K562 (cell line): ENCODE measurements at regions not wholly inside any gene's neighbourhood (a gene's known extent, or its start where the extent isn't known, plus 50 kb on each side); places are given as distances from the start of the nearest gene placed in this dataset.

Source experiments
- ATAC-seq: fragments of 200-7000 bp; cut with Tn5 transposase; 3 replicates; pipeline ENCODE4 v1.9.1; 2020; ENCODE audit warnings: moderate library complexity
- BruUV-seq: library from RNA; stranded (reverse); fragments of 400-500 nt; replicated peaks from 2 replicates; lab custom pipeline; 2021; lab: Mats Ljungman, UMichigan
- CTCF ChIA-PET: fragments of 300-600 bp; formaldehyde crosslinking; extraction: SDS; loops from one replicate; lab custom pipeline; 2021; ENCODE audit warnings: low intra/inter-chr PET ratio; lab: Yijun Ruan, JAX
- POLR2A ChIA-PET: fragments of 300-600, 350-650 bp; sonication (Branson Sonifier 250); formaldehyde crosslinking; extraction: SDS; loops from one replicate; lab custom pipeline; 2021; ENCODE audit warnings: antibody characterized with exemption, inconsistent platforms; lab: Yijun Ruan, JAX
- DNase-seq, 4 experiments: peaks; one replicate each; pipeline versions ENCODE4 v3.0.0 to v3.0.0-alpha.2; 2011 to 2018; ENCODE audit warnings: low spot score in 3 of 4, mixed read lengths in 3 of 4; ENCODE audit errors: extremely low read depth in 1 of 4
- FAIRE-seq: peaks from 2 replicates; lab custom pipeline; 2011; peaks lifted over from hg19 to GRCh38; lab: Jason Lieb, UNC
- H2AFZ ChIP-seq: 2 replicates; pipeline ENCODE4 v1.6.0; 2011; ENCODE audit warnings: low read depth, low read length, control low read depth, inconsistent platforms
- H3K27ac ChIP-seq: fragments of 200-600 bp; 3 replicates; pipeline ENCODE4 v1.8.0; 2011; ENCODE audit warnings: low read depth, mild to moderate bottlenecking, control low read depth, inconsistent platforms, low read length, moderate library complexity, mixed read lengths; ENCODE audit errors: extremely low read depth
- H3K27me3 ChIP-seq, 2 experiments: fragments of 300-600 bp in 1 of 2; 2 replicates in 1 of 2; 3 replicates in 1 of 2; pipeline versions ENCODE4 v1.6.0 to v1.8.0; 2011; ENCODE audit warnings: inconsistent platforms in 2 of 2, low read length in 2 of 2, mild to moderate bottlenecking in 1 of 2, mixed read lengths in 1 of 2, moderate library complexity in 1 of 2; ENCODE audit not compliant: control insufficient read depth in 2 of 2, insufficient read depth in 2 of 2
- H3K36me3 ChIP-seq: fragments of 300-600 bp; 3 replicates; pipeline ENCODE4 v1.8.0; 2011; ENCODE audit warnings: mild to moderate bottlenecking, low read length, inconsistent platforms; ENCODE audit not compliant: control insufficient read depth, insufficient read depth
- H3K4me1 ChIP-seq, 2 experiments: fragments of 200-600 bp in 1 of 2; replicated peaks in 1 of 2; 2 replicates in 1 of 2; 3 replicates in 1 of 2; pipeline versions ENCODE4 v1.5.1 to v1.8.0; 2011; ENCODE audit warnings: inconsistent platforms in 2 of 2, low read length in 2 of 2, mild to moderate bottlenecking in 1 of 2, mixed read lengths in 1 of 2, moderate library complexity in 1 of 2; ENCODE audit not compliant: control insufficient read depth in 2 of 2, insufficient read depth in 2 of 2
- H3K4me2 ChIP-seq: 2 replicates; pipeline ENCODE4 v1.6.1; 2011; ENCODE audit warnings: low read length, control low read depth, inconsistent platforms, mixed read lengths; ENCODE audit not compliant: insufficient read depth
- H3K4me3 ChIP-seq: fragments of 200-600 bp; sonication (generic), shearing (Covaris generic); 2 replicates; pipeline ENCODE4 v1.5.1; 2016; ENCODE audit warnings: control low read depth, inconsistent platforms
- H3K79me2 ChIP-seq: fragments of 200-600 bp; 3 replicates; pipeline ENCODE4 v1.8.0; 2011; ENCODE audit warnings: low read length, inconsistent platforms; ENCODE audit not compliant: control insufficient read depth, insufficient read depth
- H3K9ac ChIP-seq, 2 experiments: 2 replicates each; pipeline versions ENCODE4 v1.6.0 to v1.6.1; 2011; ENCODE audit warnings: low read depth in 2 of 2, low read length in 2 of 2, control low read depth in 1 of 2, inconsistent platforms in 1 of 2, mild to moderate bottlenecking in 1 of 2, mixed read lengths in 1 of 2; ENCODE audit not compliant: insufficient read depth in 1 of 2
- H3K9me1 ChIP-seq: one replicate; pipeline ENCODE4 v1.6.0; 2011; ENCODE audit warnings: inconsistent platforms, mild to moderate bottlenecking, low read length, moderate library complexity; ENCODE audit not compliant: control insufficient read depth, insufficient read depth
- H3K9me3 ChIP-seq: replicated peaks from 2 replicates; pipeline ENCODE4 v1.5.1; 2011; ENCODE audit warnings: low read depth, low read length, inconsistent platforms; ENCODE audit not compliant: control insufficient read depth, insufficient read depth
- H4K20me1 ChIP-seq: replicated peaks from 2 replicates; pipeline ENCODE4 v1.6.1; 2011; ENCODE audit warnings: low read length, inconsistent platforms, mixed read lengths; ENCODE audit not compliant: control insufficient read depth, insufficient read depth
- CHD2 ChIP-seq: IDR thresholded peaks from 2 replicates; pipeline ENCODE4 v1.6.1; 2011; ENCODE audit warnings: low read depth, low read length
- ILF3 ChIP-seq: fragments of 450-650 bp; IDR thresholded peaks from 2 replicates; pipeline ENCODE4 v1.6.1; 2018; ENCODE audit warnings: antibody characterized with exemption, mild to moderate bottlenecking, moderate library complexity, borderline replicate concordance
- MCM2 ChIP-seq: fragments of 450-650 bp; IDR thresholded peaks from 2 replicates; pipeline ENCODE4 v1.6.1; 2017; ENCODE audit warnings: low read depth, mild to moderate bottlenecking
- MCM3 ChIP-seq: fragments of 450-650 bp; IDR thresholded peaks from 2 replicates; pipeline ENCODE4 v1.6.1; 2016
- MCM7 ChIP-seq, 2 experiments: fragments of 450-650 bp; IDR thresholded peaks; 2 replicates each; pipeline ENCODE4 v1.6.1; 2016 to 2018
- NUFIP1 ChIP-seq: fragments of 450-650 bp; IDR thresholded peaks from 2 replicates; pipeline ENCODE4 v1.6.1; 2018; ENCODE audit not compliant: partially characterized antibody
- SMARCA4 ChIP-seq: fragments of 450-650 bp; IDR thresholded peaks from 2 replicates; pipeline ENCODE4 v1.6.1; 2016
- SRSF3 ChIP-seq: fragments of 200-400 bp; formaldehyde crosslinking; IDR thresholded peaks from 2 replicates; pipeline ENCODE4 v1.6.1; 2016; ENCODE audit warnings: mild to moderate bottlenecking, low read length, moderate library complexity; ENCODE audit not compliant: insufficient read depth
- ZNF174 ChIP-seq: fragments of 250-450 bp; sonication (Bioruptor Pico); IDR thresholded peaks from 2 replicates; pipeline ENCODE4 v1.4.0; 2020; ENCODE audit warnings: mild to moderate bottlenecking
- WGBS: fragments of 100-300 bp; shearing (Covaris generic); methylation state at CpG from one replicate; pipeline ENCODE4 v1.1.6; 2016; ENCODE audit warnings: low coverage, mixed read lengths; ENCODE audit not compliant: insufficient coverage; ENCODE audit errors: missing lambda C conversion rate; 5-methylcytosine and 5-hydroxymethylcytosine counted together
- in situ Hi-C: fragments of 300-500 bp; cut with MboI; formaldehyde crosslinking; loops from 4 replicates; pipeline ENCODE4 v1.15.0; 2018; ENCODE audit warnings: inconsistent platforms, mixed read lengths
- intact Hi-C: fragments of 100-400 bp; cut with micrococcal nuclease; formaldehyde crosslinking; loops from 2 replicates; pipeline ENCODE4 v1.14.2; 2022
- TF ChIP-seq, protein P1 (sequence below): sonication (generic); formaldehyde crosslinking; IDR thresholded peaks from 2 replicates; pipeline ENCODE4 v1.8.0; 2023; ENCODE audit warnings: mild to moderate bottlenecking, missing genetic modification reagents

DNA sequence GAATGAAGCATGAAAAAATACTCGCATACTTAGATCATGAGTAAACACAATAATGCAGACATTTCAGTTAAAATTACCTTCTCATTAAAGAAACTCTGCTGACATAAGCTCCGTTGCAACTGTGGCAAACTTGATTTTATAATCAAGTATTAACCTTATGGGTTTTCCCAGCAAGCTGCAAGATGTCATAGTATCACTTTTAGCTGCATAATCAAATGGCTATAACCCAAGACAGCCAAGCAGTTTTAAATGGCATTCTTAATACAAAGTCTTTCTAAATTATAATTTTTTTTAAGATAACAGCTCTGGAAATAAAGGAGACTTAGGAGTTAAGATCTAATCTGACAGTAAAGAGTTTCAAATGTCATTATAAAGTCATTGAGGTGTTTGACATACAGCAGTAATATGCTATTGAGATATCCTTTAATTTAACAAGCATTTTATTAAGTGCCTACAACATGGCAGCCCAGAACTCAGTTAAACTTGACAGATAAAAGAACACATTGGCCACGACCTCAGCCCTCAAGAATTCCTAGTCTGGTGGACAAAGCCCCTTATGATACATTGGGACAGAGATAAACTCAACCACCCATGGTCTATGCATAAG, 163.1 kb upstream of the FAT3 start:
- no peak overlapping the region for H3K4me2 ChIP-seq
- ATAC-seq = no peak
- DNase-seq = no peak
- intact Hi-C loops = no loop called here
- ChIA-PET CTCF (no interaction called here), POLR2A (interaction anchor here (0.5 kb wide), 1 partner anchor 634 kb away, joined by 3 read pairs; no protein-coding TSS in a partner anchor)
- WGBS = 11% methylated on average over 3 of the region's 3 CpGs
- no peak for FAIRE-seq
- H3K9me3 ChIP-seq = no peaks in the 10 kb centered on the region
- BruUV-seq = no TSS peak
- H3K9me1 ChIP-seq = no peaks in the 10 kb centered on the region
- no peaks in the 10 kb centered on the region for H3K27me3 ChIP-seq
- H2AFZ ChIP-seq = no peak overlapping the region
- no peak overlapping the region for H3K9ac ChIP-seq
- H4K20me1 ChIP-seq = no peaks in the 10 kb centered on the region
- no peaks in the 10 kb centered on the region for H3K4me1 ChIP-seq
- H3K79me2 ChIP-seq = no peaks in the 10 kb centered on the region
- no peak overlapping the region for H3K4me3 ChIP-seq
- no peak overlapping the region for H3K27ac ChIP-seq
- no peaks in the 10 kb centered on the region for H3K36me3 ChIP-seq
- in situ Hi-C loops = no loop called here
- TF ChIP-seq ZNF174 (CRISPR knock-in tag) (no peak), CHD2 (no peak), ILF3 (no peak), NUFIP1 (no peak), MCM2 (no peak), MCM7 (IDR thresholded peaks at IDR 0.05) (no peak), SRSF3 (no peak), SMARCA4 (no peak), MCM3 (no peak)
- TF ChIP-seq, protein P1, sequence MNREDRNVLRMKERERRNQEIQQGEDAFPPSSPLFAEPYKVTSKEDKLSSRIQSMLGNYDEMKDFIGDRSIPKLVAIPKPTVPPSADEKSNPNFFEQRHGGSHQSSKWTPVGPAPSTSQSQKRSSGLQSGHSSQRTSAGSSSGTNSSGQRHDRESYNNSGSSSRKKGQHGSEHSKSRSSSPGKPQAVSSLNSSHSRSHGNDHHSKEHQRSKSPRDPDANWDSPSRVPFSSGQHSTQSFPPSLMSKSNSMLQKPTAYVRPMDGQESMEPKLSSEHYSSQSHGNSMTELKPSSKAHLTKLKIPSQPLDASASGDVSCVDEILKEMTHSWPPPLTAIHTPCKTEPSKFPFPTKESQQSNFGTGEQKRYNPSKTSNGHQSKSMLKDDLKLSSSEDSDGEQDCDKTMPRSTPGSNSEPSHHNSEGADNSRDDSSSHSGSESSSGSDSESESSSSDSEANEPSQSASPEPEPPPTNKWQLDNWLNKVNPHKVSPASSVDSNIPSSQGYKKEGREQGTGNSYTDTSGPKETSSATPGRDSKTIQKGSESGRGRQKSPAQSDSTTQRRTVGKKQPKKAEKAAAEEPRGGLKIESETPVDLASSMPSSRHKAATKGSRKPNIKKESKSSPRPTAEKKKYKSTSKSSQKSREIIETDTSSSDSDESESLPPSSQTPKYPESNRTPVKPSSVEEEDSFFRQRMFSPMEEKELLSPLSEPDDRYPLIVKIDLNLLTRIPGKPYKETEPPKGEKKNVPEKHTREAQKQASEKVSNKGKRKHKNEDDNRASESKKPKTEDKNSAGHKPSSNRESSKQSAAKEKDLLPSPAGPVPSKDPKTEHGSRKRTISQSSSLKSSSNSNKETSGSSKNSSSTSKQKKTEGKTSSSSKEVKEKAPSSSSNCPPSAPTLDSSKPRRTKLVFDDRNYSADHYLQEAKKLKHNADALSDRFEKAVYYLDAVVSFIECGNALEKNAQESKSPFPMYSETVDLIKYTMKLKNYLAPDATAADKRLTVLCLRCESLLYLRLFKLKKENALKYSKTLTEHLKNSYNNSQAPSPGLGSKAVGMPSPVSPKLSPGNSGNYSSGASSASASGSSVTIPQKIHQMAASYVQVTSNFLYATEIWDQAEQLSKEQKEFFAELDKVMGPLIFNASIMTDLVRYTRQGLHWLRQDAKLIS (CRISPR knock-in tag) = no peak
